ENCODE measurements at regions not wholly inside any gene's neighbourhood (a gene's known extent, or its start where the extent isn't known, plus 50 kb on each side); places are given as distances from the start of the nearest gene placed in this dataset.
"Not testable (repeated sequence)": the region's sequence is repeated elsewhere in the genome, so short reads cannot be mapped to it uniquely, and the experiment has no call there.

DNA sequence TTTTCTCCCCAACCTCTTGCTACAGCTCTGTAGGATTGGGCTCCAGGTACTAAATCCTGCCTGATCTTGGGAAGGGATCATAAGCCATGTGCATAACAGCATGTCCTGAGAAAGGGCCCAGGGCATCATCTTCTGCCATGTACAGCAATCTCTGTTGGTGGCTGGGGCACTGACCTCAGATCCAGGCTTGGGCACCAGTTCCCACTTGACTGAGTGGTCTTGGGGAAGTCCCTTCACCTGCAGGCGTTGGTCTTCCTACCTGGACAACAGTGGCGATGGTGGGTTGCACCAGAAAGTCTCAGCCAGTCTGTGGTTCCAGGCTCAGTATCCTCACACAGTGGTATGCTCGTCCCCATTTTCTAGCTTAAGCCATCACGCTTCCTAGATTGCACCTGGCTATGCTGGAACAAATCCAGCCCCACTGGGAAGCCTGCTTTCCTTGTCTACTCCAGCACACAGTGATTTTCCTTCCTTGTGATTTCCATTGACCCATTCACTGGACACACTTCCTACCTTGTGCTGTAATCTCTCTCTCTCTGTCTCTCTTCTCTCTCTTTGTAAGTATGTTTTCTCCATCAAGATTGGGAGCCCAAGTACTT lies 121.7 kb upstream of the PITX1 start:
- no peak for DNase-seq

DNA sequence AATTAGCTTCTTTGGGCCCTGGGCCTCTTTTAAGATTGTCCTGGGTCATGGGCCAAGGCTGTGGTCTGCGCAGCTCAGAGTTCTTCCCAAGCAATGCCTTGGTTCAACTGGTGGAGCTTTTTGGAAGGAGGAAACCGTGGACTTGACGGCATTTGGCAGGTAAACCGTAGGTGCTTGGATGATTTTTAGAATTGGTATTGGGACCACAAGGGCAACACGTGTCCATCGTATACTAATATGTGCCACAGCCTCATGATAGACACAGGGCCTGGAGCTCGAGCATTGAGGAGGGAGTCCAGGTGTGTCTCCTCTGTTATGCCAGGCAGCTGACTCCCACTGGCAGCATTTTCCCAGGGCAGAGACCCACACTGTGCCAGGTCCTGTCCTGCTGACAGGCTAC lies 120.9 kb upstream of the PITX1 start:
- no peak for DNase-seq

DNA sequence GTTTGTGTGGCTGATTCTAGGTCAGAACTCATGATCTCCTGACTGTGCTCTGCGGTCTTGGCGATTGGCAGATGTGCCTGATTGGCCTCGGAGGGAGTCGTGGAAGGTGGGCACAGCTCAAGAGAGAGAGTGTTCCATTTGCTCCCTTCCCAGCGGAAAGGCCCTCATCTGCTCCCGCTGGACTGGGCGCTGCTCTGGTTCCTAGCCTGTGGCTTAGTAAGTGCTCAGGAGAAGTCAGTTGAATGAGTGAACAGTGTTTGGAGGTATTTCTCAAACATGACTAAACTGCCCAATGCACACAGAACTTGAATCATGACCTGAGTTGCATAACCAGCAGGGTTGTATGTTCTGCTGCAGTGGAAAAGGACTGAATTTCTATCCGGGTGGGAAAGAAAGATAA lies 120.2 kb upstream of the PITX1 start:
- DNase-seq = no peak

DNA sequence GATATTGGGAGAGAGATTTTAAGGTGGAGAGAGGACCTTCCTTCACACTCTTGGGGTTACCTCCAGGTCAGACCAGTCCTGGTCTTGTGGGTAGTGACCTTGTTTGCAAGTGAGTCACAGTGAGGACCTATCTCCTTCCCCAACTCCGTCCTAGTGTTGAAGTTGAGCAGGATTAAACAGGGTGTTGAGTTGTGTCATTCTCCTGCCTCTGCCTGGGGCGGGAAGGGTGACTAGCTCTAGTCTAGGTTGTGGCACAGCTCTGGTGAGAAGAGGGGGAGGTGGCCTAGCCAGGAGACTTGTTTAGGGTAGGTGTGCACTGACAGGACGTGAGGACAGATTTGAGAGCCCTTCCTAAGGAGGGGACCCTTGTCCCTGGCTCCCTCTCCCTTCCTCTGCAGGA lies 119.6 kb upstream of the PITX1 start:
- no peak for DNase-seq

DNA sequence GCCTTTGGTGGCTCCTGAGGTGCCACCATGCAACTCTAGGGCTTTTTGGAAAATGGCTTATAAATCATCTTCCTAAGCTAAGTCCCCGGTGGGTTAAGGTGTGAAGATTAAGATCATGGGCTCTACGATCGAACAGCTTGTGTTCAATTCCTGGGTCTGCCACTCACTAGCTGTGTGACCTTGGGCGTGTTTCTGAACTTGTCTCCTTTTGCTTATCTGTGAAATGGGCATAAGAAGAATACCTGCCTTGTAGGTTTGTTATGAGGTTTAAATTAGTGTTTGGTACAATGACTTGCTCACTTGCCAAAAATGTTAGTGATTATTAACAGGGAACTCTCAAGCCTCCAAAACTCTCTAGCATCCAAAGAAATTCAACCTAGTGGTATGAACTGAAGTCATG lies 119.2 kb upstream of the PITX1 start:
- DNase-seq = no peak

DNA sequence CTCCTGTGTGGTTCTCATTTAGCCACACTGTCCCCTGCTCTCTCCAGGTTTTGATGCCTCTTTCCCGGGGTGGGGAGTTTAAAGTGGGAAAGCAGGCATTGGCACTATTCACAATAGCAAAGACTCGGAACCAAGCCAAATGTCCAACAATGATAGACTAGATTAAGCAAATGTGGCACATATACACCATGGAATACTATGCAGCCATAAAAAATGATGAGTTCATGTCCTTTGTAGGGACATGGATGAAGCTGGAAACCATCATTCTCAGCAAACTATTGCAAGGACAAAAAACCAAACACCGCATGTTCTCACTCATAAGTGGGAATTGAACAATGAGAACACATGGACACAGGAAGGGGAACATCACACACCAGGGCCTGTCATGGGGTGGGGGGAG lies 117.6 kb upstream of the PITX1 start:
- not testable (repeated sequence) for DNase-seq

DNA sequence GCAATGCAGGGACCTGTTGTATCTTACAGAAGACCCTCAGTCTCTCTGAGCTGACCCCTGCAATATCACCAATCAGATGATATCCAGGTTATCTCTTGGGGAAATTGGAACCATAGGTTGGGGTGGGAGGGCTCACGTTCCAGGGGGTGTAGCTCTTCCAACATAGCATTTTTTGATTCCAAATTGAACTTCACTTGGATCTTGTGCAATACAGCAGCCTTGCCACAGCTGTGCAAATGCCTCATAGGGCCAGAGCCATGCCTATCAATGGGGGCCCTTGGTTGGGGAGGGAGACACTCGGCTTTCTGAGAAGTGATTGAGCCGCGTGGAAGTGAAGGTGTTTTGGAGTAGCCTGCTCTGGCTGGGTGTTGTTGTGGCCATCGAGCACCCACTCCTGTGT lies 117.2 kb upstream of the PITX1 start:
- DNase-seq = no peak

DNA sequence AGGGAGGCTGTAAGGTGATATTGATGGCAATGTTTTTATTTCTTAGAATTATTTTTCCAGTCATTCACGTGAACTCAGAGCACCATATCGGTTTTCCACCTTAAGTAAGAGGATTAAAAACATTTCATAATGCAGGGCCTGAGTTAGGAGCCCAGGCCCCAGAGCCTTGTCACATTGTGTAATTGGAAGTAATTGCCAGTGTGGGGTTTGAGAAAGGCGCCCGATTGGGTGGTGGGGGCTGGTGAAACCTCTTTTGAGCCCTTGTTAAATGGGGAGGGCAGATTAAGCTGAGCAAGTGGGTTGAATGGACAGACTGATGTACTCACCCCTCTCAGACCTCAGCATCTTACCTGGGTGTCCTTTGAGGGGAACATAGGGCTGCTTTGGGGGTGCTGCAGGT lies 116.7 kb upstream of the PITX1 start:
- no peak for DNase-seq

DNA sequence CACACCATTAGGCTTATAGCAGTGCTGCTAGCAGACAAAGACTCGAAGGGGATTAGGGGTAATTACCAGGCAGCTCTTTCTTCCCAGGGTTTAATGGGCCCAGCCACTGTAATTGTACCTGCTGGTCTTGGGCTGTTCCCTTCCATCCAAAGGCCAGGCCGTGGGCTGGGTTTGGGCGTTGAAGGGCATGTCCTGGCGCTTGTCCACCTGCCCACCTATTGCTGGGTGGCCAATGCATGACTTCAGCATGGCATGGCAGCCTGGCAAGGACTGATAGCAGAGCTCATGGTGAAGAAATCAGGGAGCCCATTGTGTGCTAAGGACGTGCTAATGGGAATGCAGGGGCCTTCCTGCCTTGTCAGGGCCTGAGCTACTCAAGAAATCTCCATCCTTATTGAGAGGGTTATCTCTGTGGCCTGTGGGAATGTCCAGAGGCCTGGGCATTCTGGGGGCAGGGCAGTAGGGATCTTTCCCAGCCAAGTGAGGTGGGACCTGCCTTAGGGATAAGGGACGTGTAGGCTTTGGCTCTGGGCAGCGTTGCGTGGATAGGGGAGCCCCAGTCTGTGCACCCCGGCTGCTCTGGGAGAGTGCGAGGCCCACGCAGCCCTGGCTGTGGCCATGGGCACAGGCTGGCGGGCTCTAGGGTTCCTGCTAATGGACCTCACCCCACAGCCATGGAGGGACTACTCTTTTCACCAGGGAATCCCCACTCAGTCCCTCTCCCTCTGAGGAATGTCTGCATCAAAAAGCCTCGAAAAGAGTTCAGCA lies 116.1 kb upstream of the PITX1 start:
- no peak for DNase-seq

DNA sequence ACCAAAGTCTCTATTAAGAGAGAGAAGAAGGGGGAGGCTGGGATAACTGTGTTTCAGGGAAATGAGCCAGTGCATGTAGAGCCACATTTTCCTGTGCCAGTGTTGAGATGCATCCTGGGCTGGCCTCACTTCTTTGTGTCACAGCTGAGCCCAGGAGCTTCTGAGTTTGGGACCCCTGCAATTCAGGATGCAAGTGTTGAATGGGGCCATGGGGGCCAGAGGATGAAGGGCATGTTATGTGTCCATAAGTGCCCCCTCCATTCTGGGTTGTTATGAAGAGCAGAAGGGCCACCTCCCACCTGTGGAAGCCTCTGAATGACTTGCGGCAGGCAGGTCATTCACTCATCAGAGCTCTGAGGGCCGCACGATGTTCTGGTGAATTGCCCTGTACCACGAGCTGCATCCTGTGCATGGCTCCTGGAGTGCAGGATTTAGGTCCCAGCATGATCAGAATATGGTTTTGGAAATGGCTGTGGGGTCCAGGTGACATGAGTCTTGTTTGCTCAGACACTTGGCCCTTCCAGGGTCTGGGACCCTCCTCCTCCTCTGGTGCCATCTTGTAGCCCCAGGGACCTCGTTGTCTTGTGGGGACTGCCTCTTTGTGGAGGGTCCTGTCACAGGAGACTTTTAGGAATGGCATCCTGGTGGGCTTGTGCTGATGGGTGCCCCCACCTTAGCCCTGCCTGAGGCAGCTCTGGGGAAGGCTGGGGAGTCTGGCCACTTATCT lies 115.4 kb upstream of the PITX1 start:
- no peak for DNase-seq

DNA sequence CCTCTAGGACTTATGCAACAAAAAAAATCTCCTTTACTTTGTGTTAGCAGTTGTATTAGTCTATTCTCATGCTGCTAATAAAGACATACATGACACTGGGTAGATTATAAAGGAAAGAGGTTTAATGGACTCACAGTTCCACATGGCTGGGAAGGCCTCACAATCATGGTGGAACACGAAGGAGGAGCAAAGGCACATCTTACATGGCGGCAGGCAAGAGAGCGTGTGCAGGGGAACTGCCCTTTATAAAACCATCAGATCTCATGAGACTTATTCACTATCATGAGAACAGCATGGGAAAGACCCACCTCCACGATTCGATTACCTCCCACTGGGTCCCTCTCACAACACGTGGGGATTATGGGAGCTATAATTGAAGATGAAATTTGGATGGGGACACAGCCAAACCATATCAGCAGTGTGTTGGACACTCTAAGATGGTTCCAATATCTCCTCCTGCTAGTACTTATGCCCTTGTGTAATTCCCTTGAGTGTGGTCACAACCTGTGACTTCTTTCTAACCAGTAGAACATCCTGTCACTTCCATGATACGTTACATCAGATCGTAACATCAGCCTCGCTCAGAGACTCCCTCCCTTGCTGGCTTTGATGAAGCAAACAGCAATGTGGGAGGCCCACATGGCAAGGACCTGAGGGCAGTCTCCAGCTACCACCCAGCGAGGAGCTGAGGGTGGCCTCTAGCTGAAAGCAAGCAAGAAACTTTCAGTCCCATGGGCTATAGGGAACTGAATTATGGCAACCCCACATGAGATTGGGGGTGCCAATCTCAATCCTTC lies 113.5 kb upstream of the PITX1 start:
- no peak for DNase-seq

DNA sequence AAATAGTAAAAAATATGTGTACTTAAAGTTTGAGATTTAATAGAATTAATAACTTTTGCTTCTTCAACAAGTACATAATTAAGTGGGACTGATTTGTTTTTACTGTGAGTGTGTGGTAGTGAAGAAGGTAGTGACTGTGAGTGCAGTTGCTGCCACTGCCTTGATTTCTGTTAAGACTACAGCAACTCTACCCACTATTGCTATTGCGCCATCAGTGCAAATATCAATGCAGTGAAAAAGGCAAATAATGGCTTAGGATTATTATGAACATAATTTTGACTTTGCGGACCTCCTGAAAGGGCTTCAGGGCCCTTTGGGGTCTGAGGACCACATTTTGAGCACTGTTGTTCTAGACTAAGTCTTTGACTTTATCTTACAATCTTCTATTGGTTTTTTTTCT lies 112.0 kb upstream of the PITX1 start:
- DNase-seq = no peak

DNA sequence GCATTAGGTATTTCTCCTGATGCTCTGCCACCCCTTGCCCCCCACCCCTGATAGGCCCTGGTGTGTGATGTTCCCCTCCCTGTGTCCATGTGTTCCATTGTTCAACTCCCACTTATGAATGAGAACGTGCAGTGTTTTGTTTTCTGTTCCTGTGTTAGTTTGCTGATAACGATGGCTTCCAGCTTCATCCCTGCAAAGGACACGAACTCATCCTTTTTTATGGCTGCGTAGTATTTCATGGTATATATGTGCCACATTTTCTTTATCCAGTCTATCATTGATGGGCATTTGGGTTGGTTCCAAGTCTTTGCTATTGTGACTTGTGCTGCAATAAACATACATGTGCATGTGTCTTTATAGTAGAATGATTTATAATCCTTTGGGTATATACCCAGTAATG lies 109.7 kb upstream of the PITX1 start:
- not testable (repeated sequence) for DNase-seq

DNA sequence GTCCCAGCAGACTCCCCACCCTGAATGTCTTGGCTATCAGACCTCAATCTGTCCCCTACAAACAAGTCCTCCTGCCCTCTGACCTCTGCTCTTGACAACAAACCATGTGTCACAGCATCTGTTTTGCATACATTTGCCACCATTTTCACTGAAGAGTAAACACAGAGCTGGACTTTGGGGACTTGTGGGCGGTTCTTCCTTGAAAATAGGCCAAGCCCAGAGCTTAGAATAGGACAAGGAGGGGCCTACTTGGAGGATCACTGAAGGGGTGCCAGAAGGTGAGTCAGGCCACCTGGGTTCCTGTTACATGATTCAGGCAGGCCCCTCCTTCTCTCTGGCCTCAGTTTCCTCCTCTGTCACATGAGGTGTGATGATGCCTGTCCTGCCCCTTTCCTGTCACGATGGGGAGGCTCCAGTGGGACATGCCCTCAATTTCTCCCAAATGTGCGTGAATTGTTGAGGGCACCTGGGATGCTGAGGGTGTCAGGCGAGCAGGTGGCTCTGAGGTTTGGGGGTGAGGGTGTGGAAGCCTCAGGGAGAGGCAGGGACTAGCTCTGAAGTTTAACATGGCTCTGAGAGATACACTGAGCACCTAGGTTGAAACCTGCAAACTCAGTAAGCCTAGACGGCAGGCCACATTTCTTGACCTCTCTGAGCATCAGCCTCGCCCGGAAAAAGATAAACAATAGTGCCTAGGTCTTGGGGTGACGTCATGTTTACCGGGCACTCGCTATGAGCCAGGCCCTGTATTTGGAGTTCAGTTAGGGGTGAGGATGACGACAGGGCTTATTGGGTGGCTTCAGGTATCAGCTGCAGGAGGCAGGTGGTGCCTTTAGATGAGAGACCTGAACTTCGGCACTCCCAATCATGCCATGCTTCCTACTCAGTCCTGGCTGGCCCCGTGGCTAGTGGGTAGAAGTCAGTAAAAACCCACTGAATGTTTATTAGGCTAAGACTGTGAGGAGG lies 107.6 kb upstream of the PITX1 start:
- DNase-seq = no peak

DNA sequence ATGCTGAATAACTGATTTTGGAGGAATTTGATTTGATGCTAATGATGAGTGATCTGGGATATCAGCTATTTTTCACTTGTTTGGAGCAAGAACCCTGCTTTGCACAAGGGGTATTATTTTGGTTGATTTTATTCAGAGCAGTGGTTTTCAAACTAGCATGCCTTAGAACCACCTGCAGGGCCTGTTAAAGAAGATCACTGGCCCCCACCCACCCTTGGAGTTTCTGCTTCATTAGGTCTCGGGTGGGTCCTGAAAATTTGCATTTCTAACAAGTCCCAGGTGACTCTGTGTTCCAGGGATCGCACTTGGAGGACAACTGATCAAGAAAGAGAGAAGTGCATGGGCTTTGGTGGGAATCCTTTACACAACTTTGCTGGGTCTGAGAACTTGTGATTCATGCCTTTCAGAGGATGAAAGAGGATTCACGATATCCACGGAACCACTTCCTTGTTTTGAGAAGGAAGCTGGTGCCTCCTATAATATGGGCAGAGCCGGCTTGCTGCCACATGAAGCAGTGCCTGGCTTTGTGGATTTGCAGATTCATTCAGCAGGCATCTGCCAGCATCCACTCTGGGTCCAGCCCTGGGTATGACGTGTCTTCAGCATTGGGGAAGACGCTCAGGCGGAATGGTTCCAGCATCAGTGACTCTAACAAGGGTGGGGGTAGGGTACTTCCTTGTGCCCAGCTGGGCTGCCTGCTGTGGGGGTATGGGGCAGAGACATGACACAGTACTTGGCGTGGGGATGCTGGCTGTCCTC lies 106.6 kb upstream of the PITX1 start:
- peak; percentile 77 for DNase-seq

DNA sequence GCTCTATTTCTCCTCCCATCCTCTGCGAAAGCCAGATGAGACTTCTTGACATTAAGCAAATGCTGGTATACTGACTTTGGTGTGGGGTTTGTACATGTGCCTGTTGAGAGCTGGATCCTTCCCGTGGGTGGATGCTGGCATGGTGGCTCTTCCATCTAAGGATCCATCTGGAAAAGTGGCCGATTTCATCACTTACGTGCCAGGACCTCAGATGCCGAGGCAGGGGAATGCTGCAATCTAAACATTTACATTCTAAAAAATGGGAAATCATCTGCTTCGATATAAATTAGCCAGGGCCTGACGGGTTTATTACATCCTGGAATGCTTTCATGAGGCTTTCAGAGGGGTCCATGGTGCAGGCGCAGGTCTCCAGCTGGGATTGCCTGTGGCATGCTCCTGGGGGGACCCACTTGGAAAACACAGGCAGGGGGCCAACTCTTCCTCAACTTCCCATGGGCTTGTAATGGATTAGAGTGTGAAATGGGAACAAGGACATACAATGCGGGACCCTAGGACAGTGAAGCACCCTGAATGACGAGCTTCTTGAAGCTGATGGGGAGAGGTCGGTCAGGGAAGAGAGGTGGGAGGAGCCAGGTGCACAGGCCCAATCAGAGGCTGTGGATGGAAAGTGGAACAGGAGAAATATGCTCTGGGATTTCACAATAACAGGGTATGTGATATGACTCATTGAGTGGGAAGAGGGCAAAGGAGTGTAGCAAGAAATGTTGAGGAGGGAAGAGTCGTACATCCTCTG lies 105.5 kb upstream of the PITX1 start:
- DNase-seq = peak; percentile 66

DNA sequence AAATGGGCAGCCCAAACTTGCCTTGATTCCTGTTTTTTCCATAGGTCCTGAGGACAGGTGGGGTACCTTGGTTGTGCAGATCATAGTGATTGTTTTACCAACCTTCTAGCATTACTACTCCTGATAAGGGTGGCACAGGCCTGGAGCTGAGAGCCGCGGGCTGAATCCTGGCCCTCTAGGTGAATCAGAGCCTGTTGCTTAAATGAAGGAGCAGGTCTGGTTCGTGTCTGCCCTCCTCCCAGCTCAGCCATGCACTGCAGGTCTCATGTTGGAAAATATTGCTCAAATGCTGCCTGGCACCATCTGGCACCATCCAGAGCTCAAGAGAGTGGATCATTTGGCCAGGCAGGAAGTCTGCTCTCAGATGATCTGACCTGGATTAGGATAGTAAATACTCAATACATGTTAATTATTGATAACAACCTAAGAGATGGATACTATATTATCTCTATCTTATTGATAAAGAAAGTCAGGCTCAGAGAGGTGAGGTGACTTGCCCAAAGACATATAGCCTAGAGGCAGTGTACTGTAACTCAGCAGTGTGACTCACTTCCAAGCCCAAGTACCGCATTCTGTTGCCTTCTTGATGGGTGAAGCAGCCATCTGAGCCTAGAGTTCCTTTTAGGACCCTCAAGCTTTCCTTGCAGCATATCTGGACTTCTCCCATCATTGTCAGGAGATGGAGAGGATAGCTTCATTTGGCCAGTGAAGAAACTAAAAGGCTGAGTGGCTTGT lies 104.3 kb upstream of the PITX1 start:
- no peak for DNase-seq

DNA sequence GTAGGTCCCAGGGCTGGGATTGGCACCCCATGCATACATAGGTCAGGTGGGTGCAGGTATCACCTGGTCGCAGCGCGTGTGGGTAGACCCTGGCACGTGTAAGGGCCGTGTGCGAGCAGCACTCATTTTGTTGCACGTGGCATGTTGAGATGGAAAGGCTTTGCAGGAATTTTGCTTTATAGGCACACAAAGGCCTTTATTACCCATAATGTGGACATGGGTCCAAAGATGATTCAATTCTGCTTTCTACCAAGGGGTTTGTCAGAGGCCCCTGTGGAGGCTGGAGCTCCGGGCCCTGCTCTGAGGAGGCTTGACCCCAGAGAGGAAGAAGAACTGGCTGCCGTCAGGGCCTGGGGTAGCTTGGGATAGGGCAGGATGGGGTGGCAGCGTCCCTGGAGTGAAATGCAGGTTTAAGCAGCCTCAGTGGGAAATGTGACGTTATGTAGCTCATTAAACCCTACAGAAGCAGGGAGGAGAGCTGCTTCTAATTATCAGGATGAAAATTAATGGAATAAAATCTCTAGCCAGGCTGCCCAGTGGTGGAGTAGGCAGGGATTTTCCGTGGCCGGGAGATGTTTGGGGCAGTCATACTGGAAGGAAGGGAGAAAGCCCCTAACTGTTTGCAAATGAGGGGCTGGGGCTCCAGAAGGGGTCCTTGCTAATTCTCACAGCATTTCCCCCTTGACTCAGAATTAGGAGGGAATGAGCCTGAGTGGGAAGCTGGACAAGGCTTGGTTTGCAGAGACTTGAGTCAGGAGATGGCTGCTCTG lies 103.3 kb upstream of the PITX1 start:
- DNase-seq = no peak

DNA sequence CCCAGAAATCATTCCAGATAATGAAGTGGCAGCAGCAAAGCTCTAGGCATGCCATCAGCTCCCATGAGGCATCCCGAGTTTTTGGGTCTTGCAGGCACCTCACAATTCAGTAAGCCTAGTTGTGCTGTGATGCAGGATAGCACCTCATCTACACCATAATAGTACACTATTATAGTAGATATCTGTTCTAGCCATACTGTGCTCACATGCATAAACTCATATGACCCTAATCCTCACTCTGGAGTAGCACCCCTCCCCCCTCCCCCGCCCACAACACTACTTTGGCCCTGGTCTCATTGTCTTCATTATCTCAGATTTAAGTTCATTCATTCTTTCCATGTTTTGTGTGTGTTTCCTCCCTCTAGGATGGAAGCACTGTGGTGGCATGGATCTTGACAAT lies 102.5 kb upstream of the PITX1 start:
- DNase-seq = no peak

Data from fibroblast of skin of back (primary cell).